GM19463 (cell line): ENCODE measurements at regions not wholly inside any gene's neighbourhood (a gene's known extent, or its start where the extent isn't known, plus 50 kb on each side); places are given as distances from the start of the nearest gene placed in this dataset.
"Not testable (repeated sequence)": the region's sequence is repeated elsewhere in the genome, so short reads cannot be mapped to it uniquely, and the experiment has no call there.

Experiments
- ATAC-seq: cut with Tn5 transposase; IDR thresholded peaks from one replicate; pipeline ENCODE4 v1.9.1; 2021; ENCODE audit warnings: mild to moderate bottlenecking, moderate library complexity; ENCODE audit not compliant: unreplicated experiment

DNA sequence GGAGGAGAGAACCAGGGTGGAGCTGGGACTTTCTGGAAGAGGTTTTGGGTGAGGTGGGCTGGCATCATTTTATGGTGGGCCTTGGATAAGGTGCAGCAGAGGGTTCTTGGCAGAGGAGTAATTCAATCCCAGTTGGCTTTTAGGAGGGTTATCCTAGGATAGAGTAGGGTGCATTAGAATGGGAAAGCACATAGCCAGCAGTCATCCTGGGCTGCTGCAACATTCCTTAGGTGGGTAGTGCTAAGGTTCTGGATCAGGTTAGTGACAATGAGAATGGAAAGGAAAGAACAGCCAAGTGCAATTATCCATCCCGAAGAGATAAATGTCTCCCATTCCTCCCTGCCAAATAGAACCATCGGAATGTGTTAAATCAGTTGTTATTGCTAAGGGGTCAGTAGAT lies 157.3 kb upstream of the SPRED2 start:
- no peak for ATAC-seq

DNA sequence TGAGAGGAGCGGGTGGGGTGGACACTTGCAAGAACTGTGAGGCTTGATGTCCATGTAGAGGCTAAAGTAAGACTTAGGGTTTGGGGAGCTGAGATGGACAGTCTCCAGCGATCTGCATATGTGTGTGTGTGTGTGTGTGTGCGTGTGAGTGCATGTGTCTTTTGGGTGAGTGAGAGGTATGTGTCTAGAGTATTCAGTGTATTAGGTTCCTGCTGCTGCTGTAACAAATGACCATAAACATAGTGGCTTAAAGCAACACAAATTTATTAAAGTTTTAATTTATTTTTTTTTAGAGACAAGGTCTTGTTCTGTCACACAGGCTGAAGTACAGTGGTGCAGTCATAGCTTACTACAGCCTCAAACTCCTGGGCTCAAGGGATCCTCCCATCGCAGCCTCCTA lies 155.4 kb upstream of the SPRED2 start:
- no peak for ATAC-seq

DNA sequence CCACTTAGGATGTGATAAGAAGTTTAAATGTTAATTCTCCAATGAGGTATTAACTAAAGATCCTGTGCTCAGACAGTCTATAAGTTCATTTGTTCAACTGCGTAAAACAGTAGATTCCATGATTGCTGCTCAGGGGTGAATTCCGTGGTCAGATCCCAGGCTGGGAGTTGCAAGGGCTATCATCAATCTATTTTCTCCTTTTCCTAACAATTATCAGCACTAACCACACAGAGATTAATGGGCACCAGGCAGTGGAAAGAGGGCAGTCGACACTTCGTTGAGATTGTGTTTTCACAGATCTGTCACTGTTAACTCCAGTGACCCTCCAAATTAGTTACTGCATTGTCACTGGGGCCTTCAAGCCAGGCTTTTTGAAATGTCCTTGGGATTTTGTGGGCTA lies 154.1 kb upstream of the SPRED2 start:
- no peak for ATAC-seq

DNA sequence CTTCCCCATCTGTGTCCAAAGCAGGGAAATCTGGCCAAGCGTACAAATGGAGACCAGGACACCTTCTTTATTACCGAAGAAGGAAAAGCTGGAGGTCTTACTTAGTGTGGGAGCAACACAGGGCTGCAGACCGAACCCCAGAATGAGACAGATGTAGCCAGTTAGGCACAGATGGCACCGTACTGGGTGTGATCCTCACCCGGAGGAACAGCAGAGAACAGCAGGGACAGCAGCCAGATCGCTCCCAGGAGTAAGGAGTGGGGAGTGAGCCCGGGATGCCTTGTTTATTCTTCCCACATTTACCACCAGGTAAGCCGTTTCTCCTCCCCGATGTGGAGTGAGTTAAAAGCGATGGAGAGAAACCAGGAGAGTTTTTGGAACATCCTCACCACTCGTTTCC lies 150.7 kb upstream of the SPRED2 start:
- no peak for ATAC-seq

DNA sequence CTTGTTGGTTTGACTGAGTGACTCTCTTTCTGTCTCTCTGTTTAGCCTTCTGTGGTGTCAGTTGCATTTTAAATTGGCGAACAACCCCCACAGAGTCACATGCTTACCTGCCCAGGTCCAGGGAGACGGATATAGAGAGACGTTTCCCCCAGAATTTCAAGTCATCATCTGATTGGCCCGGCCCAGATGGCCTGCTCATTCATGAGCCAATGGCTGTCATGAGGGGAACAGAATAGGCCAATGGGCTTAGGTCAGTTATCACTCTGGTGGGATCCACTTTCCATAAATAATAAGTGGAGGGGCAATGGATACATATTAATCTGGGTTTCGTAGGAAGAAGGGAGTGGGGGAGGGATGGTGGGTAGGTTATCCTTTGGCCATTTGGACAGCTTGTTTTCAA lies 150.0 kb upstream of the SPRED2 start:
- ATAC-seq: no peak

DNA sequence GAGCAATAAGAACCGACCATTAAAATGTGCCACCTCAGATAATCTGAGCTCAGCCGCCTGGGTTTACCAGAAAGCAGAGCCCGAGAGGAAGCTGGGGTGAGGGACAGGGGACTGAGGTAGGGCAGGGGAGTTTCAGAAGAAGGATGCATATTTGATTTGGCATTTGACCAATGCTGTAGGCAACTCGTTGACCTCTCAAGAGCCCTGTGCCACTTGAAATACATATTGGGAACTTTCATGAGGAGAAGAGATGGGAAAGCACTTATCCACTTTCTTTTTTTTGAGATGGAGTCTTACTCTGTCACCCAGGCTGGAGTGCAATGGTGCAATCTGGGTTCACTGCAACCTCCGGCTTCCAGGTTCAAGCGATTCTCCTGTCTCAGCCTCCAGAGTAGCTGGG lies 148.4 kb upstream of the SPRED2 start:
- no peak for ATAC-seq

DNA sequence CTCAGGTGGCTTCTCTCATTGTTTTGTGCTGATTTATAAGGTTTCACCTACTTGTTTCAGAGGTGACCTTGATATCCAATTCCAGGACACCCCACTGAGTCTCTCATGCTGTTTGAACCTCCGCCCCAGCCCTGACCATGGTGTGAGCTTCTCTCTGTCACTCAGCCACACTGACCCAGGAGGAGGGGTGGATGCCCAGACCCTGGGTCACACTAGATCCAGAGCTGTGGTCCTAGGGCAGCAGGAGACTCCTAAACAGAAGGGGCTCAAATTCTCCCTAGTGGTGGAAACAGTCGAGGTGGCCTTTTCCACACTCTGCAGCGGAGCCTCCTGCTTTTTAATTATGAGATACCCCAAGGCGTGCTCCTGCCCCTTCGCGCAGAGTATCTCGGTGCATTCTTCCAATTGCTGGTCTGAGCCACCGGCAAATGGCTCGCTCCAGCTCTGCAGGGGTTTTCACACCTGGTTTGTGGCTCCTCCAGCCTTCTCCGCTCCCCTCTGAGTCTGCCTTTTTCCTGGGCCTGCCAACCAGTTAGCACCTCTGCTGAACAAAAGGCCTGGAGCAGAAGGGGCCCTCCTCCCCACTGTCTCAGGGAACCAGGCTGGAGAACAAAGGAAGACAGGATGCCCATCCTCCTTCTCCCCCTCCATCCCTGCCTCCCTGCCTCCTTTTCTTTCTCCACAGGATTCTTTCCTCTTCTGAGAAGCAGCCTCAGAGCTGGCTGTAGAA lies 147.3 kb upstream of the SPRED2 start:
- no peak for ATAC-seq

DNA sequence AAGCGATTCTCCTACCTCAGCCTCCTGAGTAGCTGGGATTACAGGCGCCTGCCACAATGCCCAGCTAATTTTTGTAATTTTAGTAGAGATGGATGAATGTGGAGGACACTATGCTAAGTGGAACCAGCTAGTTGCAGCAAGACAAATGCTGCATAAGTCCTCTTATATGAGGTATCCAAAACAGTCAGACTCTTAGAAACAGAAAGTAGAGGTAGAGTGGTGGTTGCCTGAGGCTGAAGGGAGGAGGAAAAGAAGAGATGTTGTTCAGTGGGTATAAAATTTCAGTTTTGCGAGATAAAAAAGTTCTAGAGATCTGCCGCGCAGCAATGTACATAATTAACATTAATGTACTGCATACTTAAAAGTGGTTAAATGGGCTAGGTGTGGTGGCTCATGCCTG lies 145.3 kb upstream of the SPRED2 start:
- ATAC-seq: no peak

DNA sequence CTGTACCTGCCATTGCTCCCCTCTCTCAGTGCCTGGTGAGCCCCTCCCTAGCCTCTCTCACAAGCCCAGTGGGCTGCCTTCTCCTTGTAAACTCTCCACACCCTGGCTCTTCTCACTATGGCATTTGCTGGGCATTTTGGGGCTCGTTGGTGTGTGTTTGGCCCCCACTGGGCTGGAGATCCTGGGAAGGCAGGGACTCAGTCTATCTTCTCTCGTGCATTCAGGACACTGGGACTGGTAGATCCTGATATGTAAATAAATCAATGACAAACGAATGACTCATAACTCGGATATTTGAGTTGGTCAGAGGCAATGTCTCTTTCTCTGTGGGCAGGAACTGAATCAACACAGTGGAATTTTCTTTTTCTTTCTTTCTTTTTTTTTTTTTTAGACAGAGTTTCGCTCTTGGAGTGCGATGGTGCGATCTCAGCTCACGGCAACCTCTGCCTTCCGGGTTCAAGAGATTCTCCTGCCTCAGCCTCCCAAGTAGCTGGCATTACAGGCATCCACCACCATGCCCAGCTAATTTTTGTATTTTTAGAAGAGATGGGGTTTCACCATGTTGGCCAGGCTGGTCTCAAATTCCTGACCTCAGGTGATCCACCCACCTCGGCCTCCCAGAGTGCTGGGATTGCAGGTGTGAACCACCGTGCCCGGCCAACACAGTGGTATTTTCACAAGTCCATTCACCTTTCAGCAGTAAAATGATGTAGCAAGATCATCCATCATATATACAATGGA lies 144.6 kb upstream of the SPRED2 start:
- ATAC-seq: no peak

DNA sequence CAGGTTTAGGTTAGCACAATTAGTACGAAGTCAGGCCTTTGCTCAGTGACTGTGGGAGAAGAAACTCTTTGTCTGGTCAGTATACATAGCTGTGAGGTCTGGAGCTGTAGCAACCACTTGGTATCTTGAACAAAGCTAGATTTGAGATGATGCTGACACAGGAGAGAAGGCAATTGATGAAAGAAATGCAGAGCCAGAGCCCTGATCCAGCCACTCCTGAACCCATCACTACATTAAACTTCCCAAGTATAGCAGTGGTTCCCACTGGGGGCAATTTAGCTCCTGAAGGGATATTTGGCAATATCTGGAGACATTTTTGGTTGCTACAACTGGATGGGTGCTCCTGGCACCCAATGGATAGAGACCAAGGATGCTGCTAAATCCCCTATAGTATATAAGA lies 143.9 kb upstream of the SPRED2 start:
- ATAC-seq: no peak

DNA sequence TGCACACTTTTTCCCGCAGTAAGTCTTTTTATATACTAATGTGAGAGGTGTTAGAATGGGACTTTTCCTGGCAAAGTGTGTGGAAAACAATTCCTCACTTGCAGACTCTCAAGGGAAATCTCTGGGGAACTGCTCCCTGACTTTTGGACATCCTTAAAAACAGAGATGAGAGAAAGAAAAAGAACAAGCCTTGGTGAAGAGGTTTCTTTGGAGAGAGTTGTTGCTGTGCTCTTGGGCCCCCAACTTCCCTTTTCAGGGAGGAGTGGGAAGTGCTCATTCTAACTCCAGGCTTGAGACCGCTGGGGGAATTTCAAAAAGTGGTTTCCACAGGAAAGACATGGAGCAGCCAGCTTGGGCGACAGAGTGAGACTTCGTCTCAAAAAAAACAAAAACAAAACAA lies 142.6 kb upstream of the SPRED2 start:
- no peak for ATAC-seq

DNA sequence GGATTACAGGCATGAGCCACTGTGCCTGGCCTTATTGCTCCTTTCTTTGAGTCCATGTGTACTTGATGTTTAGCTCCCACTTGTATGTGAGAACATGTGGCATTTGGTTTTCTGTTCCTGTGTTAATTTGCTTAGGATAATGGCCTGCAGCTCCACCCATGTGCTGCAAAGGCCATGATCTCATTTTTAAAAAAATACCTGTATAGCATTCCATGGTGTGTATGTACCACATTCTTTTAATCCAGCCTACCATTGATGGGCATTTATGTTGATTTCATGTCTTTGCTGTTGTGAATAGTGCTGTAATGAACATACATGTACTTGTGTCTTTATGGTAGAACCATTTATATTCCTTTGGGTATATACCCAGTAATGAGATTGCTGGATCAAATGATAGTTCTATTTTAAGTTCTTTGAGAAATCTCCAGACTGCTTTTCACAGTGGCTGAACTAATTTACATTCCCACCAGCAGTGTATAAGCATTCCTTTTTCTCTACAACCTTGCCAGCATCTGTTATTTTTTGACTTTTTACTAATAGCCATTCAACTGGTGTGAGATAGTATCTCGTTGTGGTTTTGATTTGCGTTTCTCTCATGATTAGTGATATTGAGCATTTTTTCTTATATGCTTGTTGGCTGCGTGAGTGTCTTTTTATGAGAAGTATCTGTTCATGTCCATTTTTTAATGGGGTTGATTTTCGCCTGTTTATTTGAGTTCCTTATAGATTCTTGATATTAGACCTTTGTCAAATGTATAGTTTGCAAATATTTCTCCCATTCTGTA lies 136.4 kb upstream of the SPRED2 start:
- not testable (repeated sequence) for ATAC-seq

DNA sequence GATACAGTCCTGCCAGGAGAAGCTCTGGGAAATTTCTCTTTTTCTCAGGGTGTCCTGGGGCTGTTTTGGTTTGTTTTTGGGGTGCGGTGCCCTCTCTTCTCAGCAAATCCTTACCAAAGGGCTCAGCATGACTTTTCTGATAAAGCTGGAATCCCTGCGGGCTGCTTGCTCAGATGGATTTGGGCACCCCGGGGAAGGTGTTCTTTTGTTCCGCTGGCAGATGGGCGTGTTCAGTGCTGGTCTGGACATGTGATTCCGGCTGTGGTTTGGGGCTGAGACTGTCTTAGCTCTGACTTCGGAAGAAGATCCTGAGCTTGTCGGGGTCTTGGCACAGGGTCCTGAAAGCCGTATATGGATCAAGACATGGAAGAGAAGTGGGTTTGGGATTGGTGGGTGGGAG lies 134.2 kb upstream of the SPRED2 start:
- ATAC-seq: no peak

DNA sequence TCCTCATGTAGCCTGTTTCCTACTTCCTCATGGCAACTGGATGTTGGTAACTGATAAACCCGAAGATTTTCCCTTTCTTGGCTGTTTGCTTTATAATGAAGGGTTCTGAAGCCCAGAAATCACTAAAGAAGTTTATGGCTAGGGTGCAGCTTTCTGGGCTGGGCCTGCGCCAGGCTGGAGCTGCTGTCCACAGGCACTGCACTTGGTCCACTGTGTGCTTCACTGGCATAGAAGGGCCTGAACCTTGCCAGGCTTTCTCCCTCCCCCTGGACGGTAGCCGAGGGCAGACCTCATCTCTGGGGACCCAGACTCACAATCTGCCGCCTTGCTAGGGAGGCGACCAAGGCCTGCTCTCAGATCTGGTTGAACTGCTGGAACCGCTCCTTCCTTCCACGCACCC lies 133.3 kb upstream of the SPRED2 start:
- no peak for ATAC-seq

DNA sequence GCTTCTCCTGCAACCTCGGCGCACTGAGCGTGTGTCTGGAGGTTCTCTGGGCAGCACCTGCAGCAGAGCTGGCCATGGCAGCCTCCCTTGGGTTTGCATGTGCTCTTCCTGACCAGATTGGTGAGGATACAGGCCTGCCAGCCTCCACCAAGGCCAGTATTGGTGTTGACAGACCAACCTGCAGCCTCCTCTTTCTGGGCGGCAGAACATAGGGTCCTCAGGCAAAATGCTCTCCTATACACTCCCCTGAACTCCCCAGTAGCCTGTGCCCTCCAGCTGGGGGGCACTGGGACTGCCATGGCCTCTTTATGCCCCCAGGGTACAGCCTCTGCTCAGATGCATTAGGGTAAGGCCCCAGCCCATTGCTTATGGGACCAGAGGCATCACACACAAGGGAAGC lies 131.9 kb upstream of the SPRED2 start:
- no peak for ATAC-seq

DNA sequence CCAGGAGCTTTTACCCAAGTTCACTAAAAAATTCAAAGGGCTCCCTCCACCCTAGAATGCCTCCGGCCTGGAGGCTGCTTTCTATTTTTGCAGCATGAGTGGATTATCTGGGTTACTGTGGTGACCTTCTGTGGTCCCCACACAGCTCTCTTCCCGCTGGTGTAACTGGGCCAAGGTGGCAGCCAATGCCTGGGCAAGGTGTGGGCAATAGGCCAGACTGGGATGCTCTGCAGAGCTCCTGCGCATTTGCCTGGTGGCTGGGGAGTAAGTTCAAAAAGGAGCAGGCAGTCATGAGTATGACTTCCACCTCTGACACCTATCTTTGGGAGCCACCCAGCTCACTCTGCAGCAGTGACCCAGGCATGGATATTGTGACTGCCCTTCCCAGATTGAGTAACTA lies 130.5 kb upstream of the SPRED2 start:
- ATAC-seq: no peak

DNA sequence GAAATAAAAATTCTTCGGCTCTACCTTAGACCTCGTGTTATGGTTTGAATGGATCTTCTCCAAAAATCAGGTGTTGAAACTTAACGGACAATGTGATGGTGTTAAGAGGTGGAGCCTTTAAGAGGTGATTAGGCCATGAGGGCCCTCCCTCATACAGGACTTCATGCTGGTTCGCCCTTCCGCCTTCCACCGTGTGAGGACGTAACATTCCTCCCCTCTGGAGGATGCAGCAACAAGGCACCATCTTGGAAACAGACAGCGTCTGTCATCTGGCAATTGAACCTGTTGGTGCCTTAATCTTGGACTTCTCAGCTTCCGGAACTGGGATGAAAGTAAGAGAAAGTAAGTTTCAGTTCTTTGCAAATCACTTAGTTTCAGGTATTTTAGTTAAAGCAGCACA lies 126.3 kb upstream of the SPRED2 start:
- ATAC-seq: no peak

DNA sequence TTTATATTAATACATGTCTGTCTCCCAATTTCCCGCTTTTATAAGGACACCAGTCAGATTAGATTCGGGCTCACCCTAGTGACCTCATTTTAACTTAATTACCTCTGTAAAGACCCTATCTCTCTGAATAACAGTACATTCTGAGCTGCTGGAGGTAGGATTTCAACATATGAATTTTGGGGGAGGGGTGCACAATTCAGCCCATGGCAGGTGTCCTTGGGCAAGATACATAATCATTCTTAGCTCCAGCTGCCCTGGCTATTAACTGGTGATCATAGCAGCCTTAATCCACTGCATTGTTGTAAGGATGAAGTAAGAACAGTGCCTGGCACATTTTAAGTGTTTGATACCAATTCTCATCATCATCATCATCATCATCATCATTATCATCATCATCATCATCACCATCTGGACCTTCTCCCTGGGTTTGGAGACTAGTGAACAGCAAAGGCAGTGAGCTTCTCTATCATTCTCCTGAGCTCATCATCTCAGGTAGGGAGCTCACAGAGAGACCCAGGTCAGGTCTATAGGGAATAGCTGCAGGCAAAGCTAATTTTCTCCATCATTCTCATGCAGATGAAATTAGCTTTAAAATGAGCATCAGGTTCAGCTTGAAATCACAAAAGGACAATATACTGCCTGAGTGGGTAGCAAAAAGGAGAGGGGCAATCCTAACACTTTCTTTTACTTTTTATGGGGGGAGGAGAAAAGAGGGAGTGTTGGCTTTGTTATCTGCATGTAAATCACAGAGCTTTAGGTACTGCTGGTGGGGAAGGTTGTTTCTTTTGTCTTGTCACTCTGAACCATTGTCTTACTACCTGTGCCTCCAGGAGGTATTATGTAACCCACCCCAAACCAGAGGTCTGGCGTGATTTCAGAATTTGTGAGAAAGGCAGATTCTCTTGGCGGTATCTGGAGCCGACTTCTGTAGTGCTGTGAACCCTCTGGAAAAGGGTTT lies 125.5 kb upstream of the SPRED2 start:
- ATAC-seq: no peak

DNA sequence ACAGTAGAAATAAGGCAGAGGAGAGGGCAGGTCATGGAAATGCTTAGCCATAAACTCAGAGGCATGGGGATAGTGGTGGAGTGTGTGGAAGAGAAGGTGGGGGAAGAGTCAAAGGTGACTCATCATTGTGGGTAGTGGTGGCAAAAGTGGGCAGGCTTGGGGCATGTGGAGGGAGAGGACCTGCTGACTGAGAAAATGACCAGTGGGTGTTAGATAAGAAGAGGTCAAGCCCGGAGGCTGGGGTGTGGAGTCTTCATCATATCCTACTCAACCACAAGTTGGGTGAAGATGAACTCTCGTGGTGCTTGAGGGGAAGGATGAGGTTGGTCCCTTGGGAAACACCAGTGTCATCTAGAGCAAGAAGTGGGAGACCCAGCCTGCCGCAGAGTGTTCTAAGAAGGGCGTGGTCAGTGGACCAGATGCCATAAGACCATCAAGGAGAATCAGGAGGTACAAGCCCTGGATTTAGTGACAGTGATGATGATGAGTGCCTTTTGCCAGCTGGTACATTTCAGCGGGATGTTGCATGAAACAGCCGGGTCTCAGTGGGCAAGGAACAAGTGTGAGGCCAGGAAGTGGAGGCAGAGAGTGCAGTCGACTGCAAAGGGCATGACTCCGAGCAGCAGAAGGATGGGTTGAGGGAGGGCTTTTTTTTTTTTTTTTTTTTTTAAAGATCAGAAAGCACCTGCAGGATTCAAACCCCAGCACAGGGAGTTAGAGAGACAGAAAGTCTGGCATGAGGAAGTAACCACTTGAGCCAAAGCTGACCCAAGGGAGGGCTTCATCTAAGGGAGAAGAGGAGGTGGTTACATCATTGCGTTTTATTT lies 122.6 kb upstream of the SPRED2 start:
- ATAC-seq: peak; percentile 74

DNA sequence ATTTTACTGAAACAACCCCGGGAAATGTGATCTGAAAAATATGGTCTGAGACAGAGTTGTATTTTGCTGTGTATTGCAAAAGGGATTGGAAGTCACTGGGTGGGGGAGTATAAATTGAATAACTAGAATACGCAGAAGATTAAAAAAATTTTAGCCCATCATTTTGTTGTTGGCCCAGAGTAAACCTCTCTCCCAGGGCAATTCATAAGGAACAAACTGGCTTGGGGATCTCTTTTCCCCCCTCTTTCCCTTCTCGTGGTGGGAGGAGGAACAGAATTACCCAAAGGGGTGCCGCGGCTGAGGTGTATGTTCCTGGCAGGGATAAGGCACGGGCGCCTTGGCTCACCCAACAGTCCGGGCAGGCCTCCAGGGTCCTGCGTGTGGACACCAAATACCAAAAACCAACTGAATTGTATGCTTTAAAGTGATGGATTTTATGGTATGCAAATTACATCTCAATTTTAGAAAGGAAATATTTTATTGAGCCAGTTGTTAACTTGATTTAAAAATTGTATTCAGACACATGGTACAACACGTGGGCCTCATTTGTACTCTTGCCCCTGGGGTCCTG lies 121.2 kb upstream of the SPRED2 start:
- no peak for ATAC-seq
